ENCODE measurements at regions not wholly inside any gene's neighbourhood (a gene's known extent, or its start where the extent isn't known, plus 50 kb on each side); places are given as distances from the start of the nearest gene placed in this dataset.

DNA sequence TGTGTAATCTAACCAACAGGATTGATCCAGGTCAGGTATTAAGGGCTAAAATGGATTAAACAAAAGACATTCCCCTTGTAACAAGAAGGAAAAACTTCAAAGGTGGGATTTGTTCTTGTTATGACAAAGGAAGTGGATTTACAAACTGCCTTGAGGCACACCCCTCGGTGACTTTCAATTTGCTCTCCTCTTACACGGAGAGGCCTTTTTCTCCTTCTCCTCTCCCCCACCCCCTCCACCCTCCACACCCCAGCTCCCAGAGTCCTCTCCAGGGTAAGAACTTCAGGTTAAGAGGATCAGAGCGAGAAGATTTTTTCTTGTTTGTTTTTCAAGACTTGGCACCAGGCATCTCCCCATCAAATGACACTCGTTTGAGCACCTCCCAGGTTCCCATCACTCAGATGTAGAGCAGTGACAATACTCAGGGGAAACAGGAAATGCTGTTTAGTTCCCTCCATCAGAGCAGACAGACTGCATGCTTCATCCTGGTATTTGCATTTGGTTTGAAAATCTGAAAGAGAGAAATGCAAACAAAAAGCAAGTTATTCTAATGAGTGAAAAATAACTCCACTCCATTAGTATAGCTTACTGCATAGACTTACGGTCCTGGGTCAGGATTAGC is 77.6 kb upstream of the TMEM260 start:
- DNase-seq (ENCODE audit: low spot score): no peak

DNA sequence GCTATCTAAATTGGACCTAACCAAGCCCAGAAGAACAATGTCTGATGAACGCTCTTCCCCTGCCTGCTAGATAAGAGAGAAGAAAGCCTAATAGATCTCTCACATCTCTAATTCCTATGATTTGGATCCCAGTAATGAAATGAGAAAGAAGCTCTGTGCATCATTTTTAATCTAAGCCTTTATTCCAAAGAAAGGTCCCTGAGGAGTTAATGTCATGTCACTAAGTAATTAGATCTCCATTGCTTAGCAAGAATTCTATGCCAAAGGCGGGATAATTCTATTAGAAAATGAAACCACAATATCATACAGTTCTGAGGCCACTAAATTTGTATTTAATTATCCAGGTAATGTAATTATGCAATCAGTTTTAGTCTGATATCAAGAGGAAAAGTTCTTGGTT is 74.2 kb upstream of the TMEM260 start:
- DNase-seq (ENCODE audit: low spot score): no peak

DNA sequence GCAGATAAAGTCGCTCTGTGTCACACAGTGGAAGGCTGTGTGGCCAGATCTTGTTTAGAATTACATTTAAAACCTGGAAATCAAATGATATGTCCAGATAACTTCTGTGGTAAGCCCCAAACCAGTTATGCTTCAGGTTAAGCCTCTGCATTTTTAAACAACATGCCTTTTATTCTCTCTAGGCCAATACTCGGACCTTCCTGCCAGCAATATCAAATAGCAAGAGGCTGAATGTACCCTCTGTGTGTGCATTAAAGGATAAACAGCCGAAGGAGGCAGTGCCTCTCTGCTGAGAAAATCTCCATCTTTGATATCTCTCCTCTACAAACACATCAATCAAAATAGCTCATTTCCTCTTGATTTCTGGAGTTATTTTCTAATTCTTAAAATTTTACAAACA is 67.1 kb upstream of the TMEM260 start:
- DNase-seq (ENCODE audit: low spot score): no peak

DNA sequence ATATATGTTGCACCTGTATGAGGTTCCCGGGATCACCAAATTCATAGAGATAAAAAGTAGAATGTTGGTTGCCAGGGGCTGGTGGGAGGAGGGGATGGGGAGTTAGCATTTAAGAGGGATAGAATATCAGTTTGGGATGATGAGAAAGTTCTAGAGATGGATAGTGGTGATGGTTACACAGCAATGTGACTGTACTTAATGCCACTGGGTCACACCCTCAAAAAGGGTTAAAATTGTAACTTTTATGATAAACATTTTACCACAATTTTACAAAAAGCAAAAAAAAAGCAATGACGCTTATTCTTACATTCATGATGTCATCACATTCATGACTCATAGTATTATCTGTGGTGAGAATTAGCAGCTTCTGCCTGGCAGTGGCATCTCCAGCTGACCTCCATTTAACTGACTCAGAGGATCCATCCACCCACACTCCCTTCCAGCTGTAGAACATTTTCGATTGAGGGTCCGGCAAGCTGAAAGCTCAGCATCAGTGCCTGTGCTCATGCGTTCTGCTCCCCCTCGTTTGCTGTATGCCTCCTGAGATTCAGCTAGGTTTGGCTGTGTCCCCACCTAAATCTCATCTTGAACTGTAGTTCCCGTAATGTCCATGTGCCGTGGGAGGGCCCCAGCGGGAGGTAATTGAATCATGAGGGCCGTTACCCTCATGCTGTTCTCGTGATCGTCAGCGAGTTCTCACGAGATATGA is 64.8 kb upstream of the TMEM260 start:
- DNase-seq (ENCODE audit: low spot score): no peak

DNA sequence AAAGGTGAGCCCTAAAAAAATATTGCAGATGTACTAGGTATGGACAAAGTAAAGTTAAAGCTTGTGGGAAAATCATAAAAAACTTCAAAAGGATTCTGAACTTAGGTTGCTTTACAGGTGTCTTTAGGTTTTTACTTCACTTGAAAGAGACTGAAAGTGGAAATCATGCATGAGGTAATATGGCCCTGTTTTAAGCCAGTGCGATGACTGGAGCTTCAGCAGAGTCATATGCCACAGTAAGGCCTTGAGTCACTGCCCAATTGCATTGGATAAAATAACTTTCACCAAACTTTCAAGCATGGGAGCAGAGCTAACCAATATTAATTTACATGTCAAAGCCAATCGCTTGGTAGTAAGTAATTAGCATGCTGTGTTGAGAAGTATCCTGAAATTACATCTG is 63.9 kb upstream of the TMEM260 start:
- DNase-seq (ENCODE audit: low spot score): no peak

DNA sequence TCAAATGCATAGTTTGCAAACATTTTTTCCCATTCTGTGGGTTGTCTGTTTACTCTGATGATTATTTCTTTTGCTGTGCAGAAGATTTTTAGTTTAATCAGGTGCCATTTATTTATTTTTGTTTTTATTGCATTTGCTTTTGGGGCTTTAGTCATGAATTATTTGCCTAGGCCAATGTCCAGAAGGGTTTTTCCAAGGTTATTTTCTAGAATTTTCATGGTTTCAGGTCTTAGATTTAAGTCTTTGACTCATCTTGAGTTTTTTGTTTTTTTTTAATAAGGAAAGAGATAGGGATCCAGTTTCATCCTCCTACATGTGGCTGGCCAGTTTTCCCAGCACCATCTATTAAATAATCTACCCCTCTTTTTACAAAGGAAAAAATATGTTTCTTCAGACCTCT is 57.2 kb upstream of the TMEM260 start:
- DNase-seq (ENCODE audit: low spot score): no peak

DNA sequence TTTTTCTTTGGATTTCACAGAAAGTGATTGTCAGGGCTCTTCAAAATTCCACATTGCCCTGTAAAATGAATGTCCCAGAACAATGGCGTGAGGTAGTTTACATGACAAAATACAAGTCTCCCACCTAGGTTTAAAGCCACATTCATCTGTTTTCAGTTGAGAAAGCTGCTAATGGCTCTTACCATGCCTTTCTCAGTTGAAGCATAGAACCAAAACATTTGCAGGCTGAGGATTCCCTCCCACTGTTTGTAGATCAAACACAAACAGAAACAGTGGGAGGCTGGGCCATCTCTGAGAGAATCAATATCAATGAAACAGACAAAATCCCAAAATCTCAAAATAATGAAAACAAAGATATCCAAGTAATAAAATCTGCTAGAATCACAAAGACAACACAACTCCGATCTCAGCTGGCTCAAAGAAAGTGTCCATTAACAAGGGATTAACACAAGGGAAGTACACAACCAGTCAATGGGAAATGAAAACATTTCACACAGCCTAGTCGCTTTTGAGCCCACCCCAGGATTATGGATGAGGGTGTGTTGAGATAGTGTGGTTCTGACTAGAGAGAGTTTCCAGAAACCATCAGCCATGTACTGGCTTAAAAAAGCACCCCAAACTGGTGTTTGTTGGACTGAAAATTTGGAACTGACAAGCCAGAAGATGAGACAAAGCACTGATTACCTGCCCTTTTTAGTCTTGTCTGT is 54.5 kb upstream of the TMEM260 start:
- DNase-seq (ENCODE audit: low spot score): no peak

DNA sequence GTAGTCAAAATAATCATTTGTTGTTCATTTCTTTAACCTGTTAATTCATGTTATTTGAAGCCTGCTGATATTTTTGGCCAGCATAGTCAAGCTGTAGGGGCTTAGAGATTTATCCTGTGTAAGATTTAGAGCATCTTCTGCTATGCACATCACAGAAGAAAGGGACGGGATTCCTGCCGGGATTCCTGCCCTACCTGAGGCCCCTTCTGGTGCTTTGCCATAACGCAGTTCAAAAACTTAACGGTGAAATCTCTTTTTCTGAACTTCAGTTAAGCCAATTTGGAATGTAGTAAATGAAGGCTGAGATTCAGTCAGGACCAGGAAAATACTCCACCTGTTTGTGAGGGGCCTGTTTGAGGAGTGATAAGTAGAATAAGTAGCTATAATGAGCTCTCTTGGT is 50.7 kb upstream of the TMEM260 start:
- no peak for DNase-seq (ENCODE audit: low spot score)
